Activated CD8-positive, alpha-beta T cell treated with anti-CD3 and anti-CD28 coated beads for 36 hours (primary cell): ENCODE measurements at regions not wholly inside any gene's neighbourhood (a gene's known extent, or its start where the extent isn't known, plus 50 kb on each side); places are given as distances from the start of the nearest gene placed in this dataset.

Experiments
- ATAC-seq: fragments of 200-7000 bp; cut with Tn5 transposase; one replicate; pipeline ENCODE4 v1.10.0; 2021; ENCODE audit warnings: mild to moderate bottlenecking, moderate library complexity
- CTCF ChIA-PET: fragments of 350-600 bp; sonication (Branson Sonifier 250); formaldehyde crosslinking; loops from one replicate; lab custom pipeline; 2021; ENCODE audit warnings: antibody characterized with exemption; lab: Charles Lee
- POLR2A ChIA-PET: fragments of 350-600 bp; sonication (Branson Sonifier 250); formaldehyde crosslinking; loops from one replicate; lab custom pipeline; 2021; ENCODE audit warnings: antibody characterized with exemption; lab: Charles Lee
- DNase-seq: peaks from one replicate; pipeline ENCODE4 v3.0.0-alpha.2; 2020
- H3K27ac Mint-ChIP-seq: one replicate; pipeline ENCODE4 v1.8.0; 2021; ENCODE audit warnings: mild to moderate bottlenecking, mixed read lengths
- H3K27me3 Mint-ChIP-seq: one replicate; pipeline ENCODE4 v1.8.0; 2021; ENCODE audit warnings: mixed read lengths
- H3K36me3 Mint-ChIP-seq: one replicate; pipeline ENCODE4 v1.8.0; 2021; ENCODE audit warnings: low read depth, mixed read lengths
- H3K4me1 Mint-ChIP-seq: one replicate; pipeline ENCODE4 v1.8.0; 2021; ENCODE audit warnings: low read depth, mixed read lengths
- H3K4me3 Mint-ChIP-seq: one replicate; pipeline ENCODE4 v1.8.0; 2021; ENCODE audit warnings: mild to moderate bottlenecking, moderate library complexity, mixed read lengths
- H3K9me3 Mint-ChIP-seq: one replicate; pipeline ENCODE4 v1.8.0; 2021; ENCODE audit warnings: mixed read lengths
- CTCF ChIP-seq: fragments of 200-600 bp; IDR thresholded peaks from one replicate; pipeline ENCODE4 v1.8.0; 2022; ENCODE audit warnings: antibody characterized with exemption, mild to moderate bottlenecking
- intact Hi-C: fragments of 100-400 bp; cut with micrococcal nuclease; formaldehyde crosslinking; loops from one replicate; pipeline ENCODE4 v1.10.0; 2022

- no peak for ATAC-seq
- H3K36me3 Mint-ChIP-seq = no peaks in the 10 kb centered on the region
- H3K4me1 Mint-ChIP-seq = no peaks in the 10 kb centered on the region
- no peak overlapping the region for H3K4me3 Mint-ChIP-seq
- no peak overlapping the region for H3K27ac Mint-ChIP-seq
- ChIA-PET POLR2A (interaction anchor here (0.6 kb wide), 1 partner anchor 668 kb away, joined by 3 read pairs; no protein-coding TSS in a partner anchor), CTCF (no interaction called here)
- peaks cover 3% of the 10 kb centered on the region for H3K9me3 Mint-ChIP-seq
- intact Hi-C loops = no loop called here
- H3K27me3 Mint-ChIP-seq = peaks cover 12% of the 10 kb centered on the region
- TF ChIP-seq CTCF = no peak
- no peak for DNase-seq
These were observed 77.9 kb downstream of the FOXB2 start for GRCh38 chr9:77097335-77097734.

- peaks cover 11% of the 10 kb centered on the region for H3K27me3 Mint-ChIP-seq
- H3K4me1 Mint-ChIP-seq = no peaks in the 10 kb centered on the region
- ATAC-seq = no peak
- no peak overlapping the region for H3K27ac Mint-ChIP-seq
- no peaks in the 10 kb centered on the region for H3K36me3 Mint-ChIP-seq
- DNase-seq = no peak
- TF ChIP-seq CTCF = no peak
- ChIA-PET POLR2A (no interaction called here), CTCF (no interaction called here)
- peaks cover 11% of the 10 kb centered on the region for H3K9me3 Mint-ChIP-seq
- no peak overlapping the region for H3K4me3 Mint-ChIP-seq
- intact Hi-C loops = no loop called here
These were observed 77.9 kb upstream of the VPS13A start for GRCh38 chr9:77099388-77099787.

DNA sequence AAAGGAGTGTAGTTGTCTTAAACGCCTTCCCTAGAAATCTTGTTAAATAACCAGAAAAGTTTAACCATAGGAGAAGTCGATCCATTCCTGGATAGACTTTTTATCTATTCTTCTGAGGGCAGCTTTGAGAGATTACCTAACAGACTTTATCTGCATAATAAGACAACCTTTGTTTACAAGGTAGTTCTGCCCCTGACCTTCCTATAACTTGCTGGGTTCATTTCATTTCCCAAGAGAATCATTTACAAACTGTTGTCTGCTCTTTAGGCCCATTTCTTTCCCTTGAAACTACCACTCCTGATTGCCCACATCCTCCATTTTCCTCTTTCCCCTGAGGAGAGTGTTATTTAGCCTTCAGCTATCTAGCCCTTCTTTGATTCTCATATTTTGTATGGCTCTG lies 65.9 kb upstream of the VPS13A start:
- H3K27ac Mint-ChIP-seq = no peak overlapping the region
- H3K27me3 Mint-ChIP-seq = peaks cover 6% of the 10 kb centered on the region
- POLR2A ChIA-PET = no interaction called here

GRCh38 chr9:77125665-77126064 lies 51.7 kb upstream of the VPS13A start:
- Mint-ChIP-seq H3K36me3 (no peaks in the 10 kb centered on the region), H3K27ac (no peak overlapping the region), H3K4me3 (no peak overlapping the region), H3K9me3 (peaks cover 2% of the 10 kb centered on the region), H3K4me1 (no peaks in the 10 kb centered on the region), H3K27me3 (peaks cover 10% of the 10 kb centered on the region)
- DNase-seq = no peak
- ChIA-PET CTCF (interaction anchor here (0.9 to 2.7 kb wide), 4 partner anchors 10 to 133 kb away, joined by 3 to 9 read pairs (median 4); no protein-coding TSS in a partner anchor), POLR2A (no interaction called here)
- intact Hi-C loops = no loop called here
- no peak for TF ChIP-seq CTCF
- ATAC-seq = no peak

More for the DNA sequence above, 65.9 kb upstream of the VPS13A start:
- no peak for ATAC-seq
- H3K9me3 Mint-ChIP-seq = no peaks in the 10 kb centered on the region
- DNase-seq = no peak
- no peak overlapping the region for H3K4me3 Mint-ChIP-seq
- H3K4me1 Mint-ChIP-seq = no peaks in the 10 kb centered on the region
- CTCF ChIA-PET = interaction anchor here (1.3 kb wide), 1 partner anchor 56 kb away, joined by 3 read pairs; no protein-coding TSS in a partner anchor
- intact Hi-C loops = no loop called here
- TF ChIP-seq CTCF = no peak
- H3K36me3 Mint-ChIP-seq = no peaks in the 10 kb centered on the region

DNA sequence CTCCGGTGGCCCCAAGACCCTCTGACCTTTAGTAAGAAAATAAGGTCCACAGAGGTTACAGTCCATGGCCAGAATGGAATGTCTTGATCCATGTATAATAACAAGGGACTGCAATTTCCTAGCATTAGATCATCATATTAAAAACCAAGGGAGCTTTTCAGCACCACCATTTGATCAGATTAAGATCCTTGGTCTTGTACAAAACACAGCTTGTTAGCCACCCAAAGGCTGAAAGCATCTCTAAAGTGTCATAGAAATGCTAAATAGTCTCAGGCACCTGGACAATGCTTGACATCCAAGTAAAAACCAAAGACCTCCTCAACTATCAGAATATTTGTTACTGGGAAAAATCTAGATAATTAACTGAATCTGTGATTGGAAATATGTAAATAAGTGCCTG lies 50.3 kb upstream of the VPS13A start:
- intact Hi-C loops = no loop called here
- H3K4me3 Mint-ChIP-seq = no peak overlapping the region
- POLR2A ChIA-PET = no interaction called here
- ATAC-seq (no peak), DNase-seq (no peak)
- no peak overlapping the region for H3K27ac Mint-ChIP-seq
- CTCF ChIA-PET = interaction anchor here (1.6 to 2.7 kb wide), 2 partner anchors 9 to 24 kb away, joined by 4 to 9 read pairs; no protein-coding TSS in a partner anchor
- peaks cover 2% of the 10 kb centered on the region for H3K9me3 Mint-ChIP-seq
- H3K27me3 Mint-ChIP-seq = peaks cover 8% of the 10 kb centered on the region
- TF ChIP-seq CTCF = no peak
- H3K36me3 Mint-ChIP-seq = no peaks in the 10 kb centered on the region
- no peaks in the 10 kb centered on the region for H3K4me1 Mint-ChIP-seq
